CD14-positive monocyte (primary cell): ENCODE measurements at regions not wholly inside any gene's neighbourhood (a gene's known extent, or its start where the extent isn't known, plus 50 kb on each side); places are given as distances from the start of the nearest gene placed in this dataset.

Experiments
- DNase-seq, 3 donors: peaks; one replicate each; pipeline ENCODE4 v3.0.0-alpha.2; 2011 to 2022
- H2AFZ ChIP-seq: 2 replicates; pipeline ENCODE4 v1.6.0; 2012; ENCODE audit warnings: mild to moderate bottlenecking, low read depth, low read length, inconsistent platforms; ENCODE audit not compliant: insufficient read depth, poor library complexity, severe bottlenecking
- H3K27ac ChIP-seq, 2 donors: 1 replicate in 1 of 2; 2 replicates in 1 of 2; pipeline ENCODE4 v1.5.1; 2012 to 2013; ENCODE audit warnings: low read length in 2 of 2, control low read depth in 1 of 2, inconsistent platforms in 1 of 2, low read depth in 1 of 2, mild to moderate bottlenecking in 1 of 2
- H3K27me3 ChIP-seq, 2 donors: one replicate each; pipeline versions ENCODE4 v1.6.0 to v1.6.1; 2011 to 2013; ENCODE audit warnings: low read length in 2 of 2; ENCODE audit not compliant: control insufficient read depth in 2 of 2, insufficient read depth in 2 of 2
- H3K36me3 ChIP-seq, 2 donors: replicated peaks in 1 of 2; 1 replicate in 1 of 2; 2 replicates in 1 of 2; pipeline versions ENCODE4 v1.5.1 to v1.6.1; 2012 to 2013; ENCODE audit warnings: low read length in 2 of 2, control low read depth in 1 of 2, inconsistent platforms in 1 of 2, mild to moderate bottlenecking in 1 of 2; ENCODE audit not compliant: insufficient read depth in 2 of 2, control insufficient read depth in 1 of 2
- H3K4me1 ChIP-seq, 2 donors: 1 replicate in 1 of 2; 2 replicates in 1 of 2; pipeline versions ENCODE4 v1.5.1 to v1.6.1; 2012 to 2013; ENCODE audit warnings: low read length in 2 of 2, control low read depth in 1 of 2, inconsistent platforms in 1 of 2, mild to moderate bottlenecking in 1 of 2, moderate library complexity in 1 of 2; ENCODE audit not compliant: insufficient read depth in 2 of 2, control insufficient read depth in 1 of 2
- H3K4me2 ChIP-seq: replicated peaks from 2 replicates; pipeline ENCODE3; 2012; ENCODE audit warnings: low read length, moderate library complexity, mild to moderate bottlenecking; ENCODE audit not compliant: poor library complexity, severe bottlenecking; ENCODE audit errors: extremely low read depth
- H3K4me3 ChIP-seq, 3 experiments: fragments of 200-600 bp in 1 of 3; sonication (generic) in 1 of 3; replicated peaks in 1 of 3; 1 replicate in 2 of 3; 2 replicates in 1 of 3; pipeline ENCODE4 v1.5.1; 2011 to 2013; ENCODE audit warnings: low read length in 3 of 3, mild to moderate bottlenecking in 3 of 3, control low read depth in 2 of 3, low read depth in 2 of 3, inconsistent platforms in 1 of 3, moderate library complexity in 1 of 3
- H3K79me2 ChIP-seq: 2 replicates; pipeline ENCODE4 v1.6.0; 2012; ENCODE audit warnings: mild to moderate bottlenecking, control low read depth, inconsistent platforms, low read length, moderate library complexity; ENCODE audit not compliant: insufficient read depth
- H3K9ac ChIP-seq: 2 replicates; pipeline ENCODE4 v1.6.0; 2017; ENCODE audit warnings: low read length, mild to moderate bottlenecking; ENCODE audit not compliant: insufficient read depth, poor library complexity, severe bottlenecking
- H3K9me3 ChIP-seq, 2 donors: replicated peaks in 1 of 2; 1 replicate in 1 of 2; 2 replicates in 1 of 2; pipeline versions ENCODE4 v1.5.1 to v1.6.1; 2012 to 2013; ENCODE audit warnings: low read length in 2 of 2, control low read depth in 1 of 2; ENCODE audit not compliant: control insufficient read depth in 1 of 2, insufficient read depth in 1 of 2
- H4K20me1 ChIP-seq: 2 replicates; pipeline ENCODE4 v1.6.0; 2012; ENCODE audit warnings: mild to moderate bottlenecking, low read length, control low read depth, moderate library complexity; ENCODE audit not compliant: insufficient read depth
- H3K27ac Mint-ChIP-seq, 7 donors: one replicate each; pipeline ENCODE4 v1.8.0; 2020; ENCODE audit warnings: mild to moderate bottlenecking in 7 of 7, mixed read lengths in 7 of 7, moderate library complexity in 6 of 7, inconsistent platforms in 2 of 7
- H3K27me3 Mint-ChIP-seq, 3 donors: one replicate each; pipeline ENCODE4 v1.8.0; 2021 to 2022; ENCODE audit warnings: low read depth in 3 of 3, mild to moderate bottlenecking in 3 of 3, mixed read lengths in 3 of 3, moderate library complexity in 3 of 3, inconsistent platforms in 1 of 3
- H3K36me3 Mint-ChIP-seq, 2 donors: one replicate each; pipeline ENCODE4 v1.8.0; 2020; ENCODE audit warnings: mixed read lengths in 2 of 2, inconsistent platforms in 1 of 2, mild to moderate bottlenecking in 1 of 2
- H3K4me1 Mint-ChIP-seq: one replicate; pipeline ENCODE4 v1.8.0; 2020; ENCODE audit warnings: mild to moderate bottlenecking, mixed read lengths
- H3K4me3 Mint-ChIP-seq, 2 donors: one replicate each; pipeline ENCODE4 v1.8.0; 2020; ENCODE audit warnings: mild to moderate bottlenecking in 2 of 2, mixed read lengths in 2 of 2, moderate library complexity in 1 of 2
- H3K9me3 Mint-ChIP-seq, 7 donors: one replicate each; pipeline ENCODE4 v1.8.0; 2020 to 2022; ENCODE audit warnings: mixed read lengths in 7 of 7, mild to moderate bottlenecking in 6 of 7, moderate library complexity in 6 of 7, inconsistent platforms in 2 of 7
- CTCF ChIP-seq: fragments of 200-600 bp; IDR thresholded peaks from one replicate; pipeline ENCODE4 v1.8.0; 2022; ENCODE audit warnings: antibody characterized with exemption, mild to moderate bottlenecking
- WGBS: methylation state at CpG from one replicate; pipeline ENCODE4 v1.1.5; 2013; ENCODE audit warnings: missing lambda C conversion rate; ENCODE audit not compliant: insufficient coverage; 5-methylcytosine and 5-hydroxymethylcytosine counted together
- intact Hi-C, 2 donors: fragments of 100-400 bp; cut with micrococcal nuclease; formaldehyde crosslinking; loops; one replicate each; pipeline versions ENCODE4 v1.15.0 to v1.15.1; 2023

- Histone ChIP-seq H3K27me3 (no peaks in the 10 kb centered on the region), H3K27ac (no peak overlapping the region), H3K4me3 (no peak overlapping the region), H4K20me1 (no peaks in the 10 kb centered on the region), H3K4me2 (no peak overlapping the region), H3K9me3 (no peaks in the 10 kb centered on the region), H3K36me3 (no peaks in the 10 kb centered on the region), H3K79me2 (no peaks in the 10 kb centered on the region), H2AFZ (no peak overlapping the region), H3K4me1 (no peaks in the 10 kb centered on the region), H3K9ac (no peak overlapping the region)
- Mint-ChIP-seq H3K9me3 (peaks cover 0 to 5% (median 0%) of the 10 kb centered on the region in 7 donors), H3K4me3 (no peak overlapping the region), H3K4me1 (no peaks in the 10 kb centered on the region), H3K36me3 (no peaks in the 10 kb centered on the region), H3K27ac (no peak overlapping the region), H3K27me3 (no peaks in the 10 kb centered on the region)
- TF ChIP-seq CTCF, result no peak
- intact Hi-C loops, result no loop called here
- no peak for DNase-seq
- WGBS, result no CpG with 5 or more reads among the region's 3 CpGs
Measured at GRCh38 chr10:64503429-64503828, 982.2 kb downstream of the REEP3 start.

- H3K27me3 Mint-ChIP-seq, result no peaks in the 10 kb centered on the region
- Histone ChIP-seq H3K9ac (no peak overlapping the region), H3K27ac (no peak overlapping the region), H3K79me2 (no peaks in the 10 kb centered on the region), H3K4me1 (no peaks in the 10 kb centered on the region), H3K27me3 (no peaks in the 10 kb centered on the region), H3K4me3 (no peak overlapping the region), H3K4me2 (no peak overlapping the region), H3K9me3 (no peaks in the 10 kb centered on the region), H4K20me1 (no peaks in the 10 kb centered on the region), H2AFZ (no peak overlapping the region), H3K36me3 (no peaks in the 10 kb centered on the region)
- no peak for TF ChIP-seq CTCF
- no peak overlapping the region for H3K27ac Mint-ChIP-seq
- H3K4me3 Mint-ChIP-seq, result no peak overlapping the region
- no CpG with 5 or more reads among the region's 1 CpG for WGBS
- DNase-seq, result no peak
- intact Hi-C loops, result no loop called here
- peaks cover 0 to 3% (median 0%) of the 10 kb centered on the region in 7 donors for H3K9me3 Mint-ChIP-seq
- no peaks in the 10 kb centered on the region for H3K4me1 Mint-ChIP-seq
- no peaks in the 10 kb centered on the region for H3K36me3 Mint-ChIP-seq
Measured at GRCh38 chr10:64505501-64505900, 984.3 kb downstream of the REEP3 start.
